ENCODE measurements at regions not wholly inside any gene's neighbourhood (a gene's known extent, or its start where the extent isn't known, plus 50 kb on each side); places are given as distances from the start of the nearest gene placed in this dataset.

DNA sequence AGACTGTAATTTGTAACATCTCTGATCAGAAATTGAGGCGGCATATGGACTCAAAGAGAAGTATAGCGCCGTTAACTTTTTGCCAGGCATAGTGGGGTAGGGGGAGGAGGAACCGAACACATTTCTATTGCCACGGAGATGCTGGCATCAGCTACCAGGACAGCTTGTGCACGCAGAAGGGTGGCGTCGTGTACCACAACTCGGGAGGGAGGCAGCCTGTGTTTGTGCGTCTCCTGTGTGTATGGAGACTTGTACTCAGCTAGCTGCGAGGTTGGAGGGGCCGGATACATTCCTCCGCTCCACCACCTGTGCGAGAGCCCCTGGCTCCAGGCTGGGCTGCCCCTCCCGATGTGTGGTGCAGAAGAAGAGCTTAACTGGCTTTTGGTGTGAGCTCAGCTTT lies 634.8 kb downstream of the TYW1 start:
- no peak for DNase-seq (ENCODE audit: low read depth in 2 of 2)
- H4K20me1 ChIP-seq (ENCODE audit: control insufficient read depth, extremely low read depth, insufficient read depth, low read length): no peaks in the 10 kb centered on the region
- no peak overlapping the region for H3K9ac ChIP-seq (ENCODE audit: insufficient read depth, low read length)
- H3K27ac ChIP-seq (ENCODE audit: insufficient read depth, low read length): no peak overlapping the region
- H3K4me1 ChIP-seq (ENCODE audit: control insufficient read depth, extremely low read depth, insufficient read depth, low read length): no peaks in the 10 kb centered on the region
- TF ChIP-seq, protein P1, sequence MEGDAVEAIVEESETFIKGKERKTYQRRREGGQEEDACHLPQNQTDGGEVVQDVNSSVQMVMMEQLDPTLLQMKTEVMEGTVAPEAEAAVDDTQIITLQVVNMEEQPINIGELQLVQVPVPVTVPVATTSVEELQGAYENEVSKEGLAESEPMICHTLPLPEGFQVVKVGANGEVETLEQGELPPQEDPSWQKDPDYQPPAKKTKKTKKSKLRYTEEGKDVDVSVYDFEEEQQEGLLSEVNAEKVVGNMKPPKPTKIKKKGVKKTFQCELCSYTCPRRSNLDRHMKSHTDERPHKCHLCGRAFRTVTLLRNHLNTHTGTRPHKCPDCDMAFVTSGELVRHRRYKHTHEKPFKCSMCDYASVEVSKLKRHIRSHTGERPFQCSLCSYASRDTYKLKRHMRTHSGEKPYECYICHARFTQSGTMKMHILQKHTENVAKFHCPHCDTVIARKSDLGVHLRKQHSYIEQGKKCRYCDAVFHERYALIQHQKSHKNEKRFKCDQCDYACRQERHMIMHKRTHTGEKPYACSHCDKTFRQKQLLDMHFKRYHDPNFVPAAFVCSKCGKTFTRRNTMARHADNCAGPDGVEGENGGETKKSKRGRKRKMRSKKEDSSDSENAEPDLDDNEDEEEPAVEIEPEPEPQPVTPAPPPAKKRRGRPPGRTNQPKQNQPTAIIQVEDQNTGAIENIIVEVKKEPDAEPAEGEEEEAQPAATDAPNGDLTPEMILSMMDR (conservative IDR thresholded peaks at IDR 0.05 in 1 of 2, IDR thresholded peaks at IDR 0.05 in 1 of 2; ENCODE audit: low read depth in 1 of 2, low read length in 2 of 2): no peak
- no peak for TF ChIP-seq EZH2 (IDR thresholded peaks at IDR 0.05; ENCODE audit: low read length, missing control alignments)
- H3K4me3 ChIP-seq (replicated peaks in 1 of 4; ENCODE audit: control extremely low read depth in 1 of 4, insufficient read depth in 1 of 4, low read depth in 3 of 4, low read length in 4 of 4): no peak overlapping the region
- H3K4me2 ChIP-seq (ENCODE audit: extremely low read depth, insufficient read depth, low read length): no peak overlapping the region
- H3K36me3 ChIP-seq (ENCODE audit: control insufficient read depth, insufficient read depth, low read length): no peaks in the 10 kb centered on the region
- no peaks in the 10 kb centered on the region for H3K79me2 ChIP-seq (ENCODE audit: control insufficient read depth, insufficient read depth, low read length)
- H2AFZ ChIP-seq (ENCODE audit: low read length): no peak overlapping the region
- no peaks in the 10 kb centered on the region for H3K27me3 ChIP-seq (ENCODE audit: control insufficient read depth, insufficient read depth, low read length)
- H3K9me3 ChIP-seq (ENCODE audit: control insufficient read depth, insufficient read depth, low read depth, low read length): no peaks in the 10 kb centered on the region

DNA sequence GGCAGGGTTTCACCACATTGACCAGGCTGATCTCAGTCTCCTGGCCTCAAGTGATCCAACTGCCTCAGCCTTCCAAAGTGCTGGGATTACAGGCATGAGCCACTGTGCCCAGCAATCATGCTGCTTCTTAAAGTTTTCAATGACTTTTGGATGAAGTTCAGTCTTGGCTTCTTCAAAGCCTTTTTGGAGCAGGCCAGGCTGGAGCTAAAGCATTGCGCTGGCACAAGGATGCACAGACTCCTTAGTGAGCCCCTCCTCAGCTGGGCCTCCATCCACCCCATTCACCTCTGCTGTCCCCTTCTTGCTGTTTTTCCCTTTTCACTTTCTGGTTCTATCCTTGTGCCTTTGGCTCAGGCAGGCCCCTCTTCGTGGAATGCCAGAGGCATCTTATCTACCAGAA lies 638.6 kb downstream of the TYW1 start:
- Histone ChIP-seq H3K9ac (ENCODE audit: insufficient read depth, low read length) (no peak overlapping the region), H3K27ac (ENCODE audit: insufficient read depth, low read length) (no peak overlapping the region), H4K20me1 (ENCODE audit: control insufficient read depth, extremely low read depth, insufficient read depth, low read length) (no peaks in the 10 kb centered on the region), H3K4me3 (replicated peaks in 1 of 4; ENCODE audit: control extremely low read depth in 1 of 4, insufficient read depth in 1 of 4, low read depth in 3 of 4, low read length in 4 of 4) (no peak overlapping the region), H3K9me3 (ENCODE audit: control insufficient read depth, insufficient read depth, low read depth, low read length) (no peaks in the 10 kb centered on the region), H3K4me2 (ENCODE audit: extremely low read depth, insufficient read depth, low read length) (no peak overlapping the region), H3K4me1 (ENCODE audit: control insufficient read depth, extremely low read depth, insufficient read depth, low read length) (no peaks in the 10 kb centered on the region), H2AFZ (ENCODE audit: low read length) (no peak overlapping the region), H3K79me2 (ENCODE audit: control insufficient read depth, insufficient read depth, low read length) (no peaks in the 10 kb centered on the region), H3K27me3 (ENCODE audit: control insufficient read depth, insufficient read depth, low read length) (no peaks in the 10 kb centered on the region), H3K36me3 (ENCODE audit: control insufficient read depth, insufficient read depth, low read length) (no peaks in the 10 kb centered on the region)
- no peak for TF ChIP-seq EZH2 (IDR thresholded peaks at IDR 0.05; ENCODE audit: low read length, missing control alignments)
- TF ChIP-seq, protein P1 (conservative IDR thresholded peaks at IDR 0.05 in 1 of 2, IDR thresholded peaks at IDR 0.05 in 1 of 2; ENCODE audit: low read depth in 1 of 2, low read length in 2 of 2): no peak
- DNase-seq (ENCODE audit: low read depth in 2 of 2): no peak

DNA sequence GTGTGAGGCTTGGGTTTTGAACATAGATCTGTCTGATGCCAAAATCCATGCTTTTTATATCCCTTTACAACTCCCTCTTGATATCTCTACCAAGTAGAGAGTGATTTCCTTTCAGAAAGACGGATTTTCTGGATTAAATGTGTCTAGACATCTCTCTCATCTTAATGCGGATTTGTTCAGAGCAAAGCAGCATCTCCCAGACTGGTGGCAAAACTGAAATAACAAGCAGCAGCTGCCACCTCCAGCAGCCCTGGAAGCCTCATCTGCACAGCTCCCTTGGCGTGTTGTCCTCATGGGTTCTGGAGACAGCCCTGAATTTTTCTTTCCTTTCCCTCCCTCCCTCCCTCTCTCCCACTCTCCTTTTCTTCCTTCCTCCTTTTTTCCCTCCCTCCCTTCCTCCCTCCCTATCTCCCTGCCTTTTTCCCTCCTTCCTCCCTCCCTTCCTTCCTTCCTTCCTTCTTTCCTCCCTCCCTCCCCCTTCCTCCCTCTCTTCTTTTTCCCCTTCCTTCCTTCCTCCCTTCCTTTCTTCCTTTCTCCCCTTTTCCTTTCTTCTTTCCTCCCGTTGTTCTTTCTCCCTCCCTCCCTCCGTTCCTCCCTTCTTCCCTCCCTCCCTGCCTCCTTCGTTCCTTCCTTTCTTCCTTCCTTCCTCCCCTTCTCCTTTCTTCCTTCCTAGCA lies 639.9 kb downstream of the TYW1 start:
- no peak overlapping the region for H3K4me3 ChIP-seq (replicated peaks in 1 of 4; ENCODE audit: control extremely low read depth in 1 of 4, insufficient read depth in 1 of 4, low read depth in 3 of 4, low read length in 4 of 4)
- no peaks in the 10 kb centered on the region for H3K79me2 ChIP-seq (ENCODE audit: control insufficient read depth, insufficient read depth, low read length)
- no peaks in the 10 kb centered on the region for H3K27me3 ChIP-seq (ENCODE audit: control insufficient read depth, insufficient read depth, low read length)
- TF ChIP-seq, protein P1 (conservative IDR thresholded peaks at IDR 0.05 in 1 of 2, IDR thresholded peaks at IDR 0.05 in 1 of 2; ENCODE audit: low read depth in 1 of 2, low read length in 2 of 2): no peak
- no peak for TF ChIP-seq EZH2 (IDR thresholded peaks at IDR 0.05; ENCODE audit: low read length, missing control alignments)
- no peak for DNase-seq (ENCODE audit: low read depth in 2 of 2)
- H2AFZ ChIP-seq (ENCODE audit: low read length): no peak overlapping the region
- no peak overlapping the region for H3K9ac ChIP-seq (ENCODE audit: insufficient read depth, low read length)
- H3K27ac ChIP-seq (ENCODE audit: insufficient read depth, low read length): no peak overlapping the region
- H3K4me2 ChIP-seq (ENCODE audit: extremely low read depth, insufficient read depth, low read length): no peak overlapping the region
- H3K36me3 ChIP-seq (ENCODE audit: control insufficient read depth, insufficient read depth, low read length): no peaks in the 10 kb centered on the region
- no peaks in the 10 kb centered on the region for H3K9me3 ChIP-seq (ENCODE audit: control insufficient read depth, insufficient read depth, low read depth, low read length)
- H4K20me1 ChIP-seq (ENCODE audit: control insufficient read depth, extremely low read depth, insufficient read depth, low read length): no peaks in the 10 kb centered on the region
- no peaks in the 10 kb centered on the region for H3K4me1 ChIP-seq (ENCODE audit: control insufficient read depth, extremely low read depth, insufficient read depth, low read length)

All from fibroblast of lung (primary cell).